ENCODE measurements at regions not wholly inside any gene's neighbourhood (a gene's known extent, or its start where the extent isn't known, plus 50 kb on each side); places are given as distances from the start of the nearest gene placed in this dataset.

GRCh38 chr12:85580562-85581168 lies 255.5 kb downstream of the RASSF9 start:
- Histone ChIP-seq H3K27me3 (no peaks in the 10 kb centered on the region), H3K27ac (no peak overlapping the region), H3K4me1 (no peaks in the 10 kb centered on the region), H3K36me3 (no peaks in the 10 kb centered on the region), H3K4me3 (no peak overlapping the region), H3K9me3 (no peaks in the 10 kb centered on the region)
- no peak for TF ChIP-seq EP300 (IDR thresholded peaks at IDR 0.05)
- no peak for TF ChIP-seq CTCF (IDR thresholded peaks at IDR 0.05)
- no peak for TF ChIP-seq POLR2AphosphoS5 (IDR thresholded peaks at IDR 0.05)
- DNase-seq (ENCODE audit: low spot score in 2 of 2), result no peak
- 54% methylated on average over 3 of the region's 3 CpGs for WGBS

GRCh38 chr12:85587158-85587557 lies 249.1 kb downstream of the RASSF9 start:
- DNase-seq (ENCODE audit: low spot score in 2 of 2), result no peak
- Histone ChIP-seq H3K27me3 (no peaks in the 10 kb centered on the region), H3K4me3 (no peak overlapping the region), H3K9me3 (no peaks in the 10 kb centered on the region), H3K4me1 (no peaks in the 10 kb centered on the region), H3K36me3 (no peaks in the 10 kb centered on the region), H3K27ac (no peak overlapping the region)
- WGBS, result 92% methylated on average over 3 of the region's 3 CpGs
- no peak for TF ChIP-seq POLR2A (IDR thresholded peaks at IDR 0.05)
- TF ChIP-seq POLR2AphosphoS5 (IDR thresholded peaks at IDR 0.05), result no peak
- TF ChIP-seq EP300 (IDR thresholded peaks at IDR 0.05), result no peak
- no peak for TF ChIP-seq CTCF (IDR thresholded peaks at IDR 0.05)

GRCh38 chr12:85588221-85588620 lies 248.0 kb downstream of the RASSF9 start:
- Histone ChIP-seq H3K27me3 (no peaks in the 10 kb centered on the region), H3K27ac (no peak overlapping the region), H3K4me1 (no peaks in the 10 kb centered on the region), H3K9me3 (no peaks in the 10 kb centered on the region), H3K36me3 (no peaks in the 10 kb centered on the region), H3K4me3 (no peak overlapping the region)
- TF ChIP-seq CTCF (IDR thresholded peaks at IDR 0.05) (no peak), POLR2AphosphoS5 (IDR thresholded peaks at IDR 0.05) (no peak), POLR2A (IDR thresholded peaks at IDR 0.05) (no peak), EP300 (IDR thresholded peaks at IDR 0.05) (no peak)
- DNase-seq (ENCODE audit: low spot score in 2 of 2), result no peak
- 85% methylated on average over 2 of the region's 2 CpGs for WGBS

GRCh38 chr12:85600841-85601240 lies 235.4 kb downstream of the RASSF9 start:
- TF ChIP-seq EP300 (IDR thresholded peaks at IDR 0.05) (no peak), POLR2A (IDR thresholded peaks at IDR 0.05) (no peak), CTCF (IDR thresholded peaks at IDR 0.05) (no peak), POLR2AphosphoS5 (IDR thresholded peaks at IDR 0.05) (no peak)
- no peaks in the 10 kb centered on the region for H3K9me3 ChIP-seq
- no peaks in the 10 kb centered on the region for H3K36me3 ChIP-seq
- WGBS, result 70% methylated on average over 2 of the region's 2 CpGs
- no peak overlapping the region for H3K4me3 ChIP-seq
- no peaks in the 10 kb centered on the region for H3K4me1 ChIP-seq
- DNase-seq (ENCODE audit: low spot score in 2 of 2), result no peak
- no peak overlapping the region for H3K27ac ChIP-seq
- no peaks in the 10 kb centered on the region for H3K27me3 ChIP-seq

GRCh38 chr12:85603556-85603955 lies 232.7 kb downstream of the RASSF9 start:
- Histone ChIP-seq H3K36me3 (no peaks in the 10 kb centered on the region), H3K27me3 (no peaks in the 10 kb centered on the region), H3K9me3 (no peaks in the 10 kb centered on the region), H3K27ac (no peak overlapping the region), H3K4me3 (no peak overlapping the region), H3K4me1 (no peaks in the 10 kb centered on the region)
- TF ChIP-seq EP300 (IDR thresholded peaks at IDR 0.05) (no peak), POLR2A (IDR thresholded peaks at IDR 0.05) (no peak), CTCF (IDR thresholded peaks at IDR 0.05) (no peak), POLR2AphosphoS5 (IDR thresholded peaks at IDR 0.05) (no peak)
- DNase-seq (ENCODE audit: low spot score in 2 of 2), result no peak
- 66% methylated on average over 2 of the region's 2 CpGs for WGBS

All from suprapubic skin (tissue), 4 donors.